ENCODE measurements at regions not wholly inside any gene's neighbourhood (a gene's known extent, or its start where the extent isn't known, plus 50 kb on each side); places are given as distances from the start of the nearest gene placed in this dataset.
"Not testable (repeated sequence)": the region's sequence is repeated elsewhere in the genome, so short reads cannot be mapped to it uniquely, and the experiment has no call there.

DNA sequence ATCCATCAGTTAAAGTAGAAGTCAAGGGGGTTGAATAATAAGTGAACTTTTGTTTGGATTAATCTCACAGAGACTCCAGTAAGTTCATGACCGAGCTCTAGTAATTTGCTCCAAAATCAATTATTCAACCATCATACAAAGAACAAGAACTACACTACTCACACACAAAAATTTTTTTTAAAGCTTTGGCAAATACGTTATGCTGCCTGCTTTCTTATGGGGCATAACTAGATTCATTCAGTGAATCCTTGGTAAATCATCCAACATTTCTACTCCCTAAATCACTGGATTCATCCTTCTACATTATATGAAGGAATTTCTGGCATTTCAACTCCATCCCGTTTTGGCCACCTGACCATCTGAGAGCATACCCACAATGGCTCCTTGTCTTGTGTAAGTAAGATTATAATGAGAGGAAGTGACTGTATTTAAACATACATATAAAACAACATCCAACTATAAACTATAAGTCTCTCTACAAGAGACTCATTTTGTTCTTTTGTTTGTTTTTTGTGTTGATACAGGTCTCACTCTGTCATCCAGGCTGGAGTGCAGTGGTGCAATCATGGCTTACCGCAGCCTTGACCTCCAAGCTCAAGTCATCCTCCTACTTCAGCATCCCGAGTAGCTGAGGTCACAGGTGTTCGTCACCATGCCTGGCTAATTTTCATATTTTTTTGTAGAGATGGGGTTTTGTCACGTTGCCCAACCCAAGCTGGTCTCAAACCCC is 144.2 kb upstream of the LRRTM4 start:
- DNase-seq, result no peak
- Histone ChIP-seq H3K79me2 (ENCODE audit: control insufficient read depth, insufficient read depth, low read length, poor library complexity) (no peaks in the 10 kb centered on the region), H3K79me1 (ENCODE audit: low read length) (no peaks in the 10 kb centered on the region), H3K18ac (ENCODE audit: low read length) (no peak overlapping the region), H3K14ac (ENCODE audit: low read length) (no peak overlapping the region), H2BK12ac (ENCODE audit: low read length) (no peak overlapping the region), H3K4me3 (ENCODE audit: low read depth, low read length) (no peak overlapping the region), H2BK5ac (ENCODE audit: low read depth, low read length, poor library complexity) (no peak overlapping the region), H3K9ac (ENCODE audit: low read length) (no peak overlapping the region), H3K23ac (ENCODE audit: low read length) (no peak overlapping the region), H3K4ac (ENCODE audit: low read depth, low read length) (no peak overlapping the region), H3K4me1 (ENCODE audit: control insufficient read depth in 1 of 2, insufficient read depth in 2 of 2, low read length in 2 of 2) (no peaks in the 10 kb centered on the region), H2BK120ac (ENCODE audit: insufficient read depth, low read length, poor library complexity) (no peak overlapping the region), H3K9me3 (ENCODE audit: insufficient read depth, low read depth, low read length) (no peaks in the 10 kb centered on the region), H3K4me2 (ENCODE audit: low read length) (no peak overlapping the region), H3K27ac (ENCODE audit: low read depth, low read length) (no peak overlapping the region), H3K27me3 (ENCODE audit: insufficient read depth, low read length) (no peaks in the 10 kb centered on the region), H4K12ac (ENCODE audit: low read depth, low read length) (no peak overlapping the region), H4K91ac (ENCODE audit: low read depth, low read length) (no peak overlapping the region), H2AFZ (ENCODE audit: insufficient read depth, low read length, poor library complexity) (no peak overlapping the region), H4K8ac (ENCODE audit: low read depth, low read length) (no peak overlapping the region), H3K36me3 (ENCODE audit: control insufficient read depth in 1 of 2, insufficient read depth in 2 of 2, low read length in 2 of 2) (no peaks in the 10 kb centered on the region), H2AK5ac (ENCODE audit: low read length) (no peak overlapping the region)
- no CpG with 5 or more reads among the region's 7 CpGs for WGBS (ENCODE audit: extremely low coverage, insufficient coverage, insufficient read length)

DNA sequence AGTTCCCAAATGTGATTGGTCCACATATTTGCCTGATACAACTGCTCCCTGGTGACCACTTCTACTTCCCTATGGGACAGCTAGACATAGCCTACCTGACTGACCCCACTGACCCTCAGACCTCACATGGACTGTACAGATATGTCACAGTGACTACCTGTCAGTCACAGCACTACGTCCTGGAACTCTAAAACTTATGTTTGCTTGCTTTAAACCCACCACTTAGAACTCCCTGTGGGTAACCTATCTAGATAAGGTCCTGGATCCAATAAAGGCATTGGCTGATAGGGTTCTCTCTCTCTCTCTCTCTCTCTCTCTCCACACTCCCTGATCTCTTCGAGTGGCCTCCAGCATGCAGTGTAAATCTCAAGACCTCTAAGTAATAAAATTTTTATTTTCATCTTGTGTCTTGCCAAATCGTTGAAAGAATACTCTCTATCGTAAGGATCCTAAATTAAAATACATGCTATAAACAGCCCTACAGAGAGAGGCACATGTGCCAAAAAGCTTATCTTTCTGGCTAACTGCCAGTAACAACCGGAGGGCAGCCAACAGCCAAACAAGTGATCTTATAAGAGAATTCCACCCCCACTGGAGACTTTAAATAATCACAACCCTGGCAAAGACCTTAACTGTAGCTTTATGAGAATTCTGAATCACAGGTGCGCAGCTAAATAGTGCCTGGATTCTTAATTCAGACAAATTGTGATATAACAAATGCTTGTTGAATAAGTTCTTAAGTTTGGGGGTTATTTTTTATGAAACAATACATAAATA is 162.6 kb upstream of the LRRTM4 start:
- H2BK12ac ChIP-seq (ENCODE audit: low read length); H4K8ac ChIP-seq (ENCODE audit: low read depth, low read length); H4K12ac ChIP-seq (ENCODE audit: low read depth, low read length); H2BK5ac ChIP-seq (ENCODE audit: low read depth, low read length, poor library complexity); H3K79me2 ChIP-seq (ENCODE audit: control insufficient read depth, insufficient read depth, low read length, poor library complexity); H3K79me1 ChIP-seq (ENCODE audit: low read length); H3K27ac ChIP-seq (ENCODE audit: low read depth, low read length); H3K4ac ChIP-seq (ENCODE audit: low read depth, low read length); H4K91ac ChIP-seq (ENCODE audit: low read depth, low read length); H3K4me2 ChIP-seq (ENCODE audit: low read length); H3K4me1 ChIP-seq (ENCODE audit: control insufficient read depth in 1 of 2, insufficient read depth in 2 of 2, low read length in 2 of 2); H3K14ac ChIP-seq (ENCODE audit: low read length); H3K18ac ChIP-seq (ENCODE audit: low read length); H3K9ac ChIP-seq (ENCODE audit: low read length); H2AFZ ChIP-seq (ENCODE audit: insufficient read depth, low read length, poor library complexity); H3K9me3 ChIP-seq (ENCODE audit: insufficient read depth, low read depth, low read length); H2BK120ac ChIP-seq (ENCODE audit: insufficient read depth, low read length, poor library complexity); H2AK5ac ChIP-seq (ENCODE audit: low read length); DNase-seq; H3K27me3 ChIP-seq (ENCODE audit: insufficient read depth, low read length); H3K23ac ChIP-seq (ENCODE audit: low read length); H3K4me3 ChIP-seq (ENCODE audit: low read depth, low read length); H3K36me3 ChIP-seq (ENCODE audit: control insufficient read depth in 1 of 2, insufficient read depth in 2 of 2, low read length in 2 of 2): not testable (repeated sequence)
- WGBS (ENCODE audit: extremely low coverage, insufficient coverage, insufficient read length), result no CpG with 5 or more reads among the region's 6 CpGs

DNA sequence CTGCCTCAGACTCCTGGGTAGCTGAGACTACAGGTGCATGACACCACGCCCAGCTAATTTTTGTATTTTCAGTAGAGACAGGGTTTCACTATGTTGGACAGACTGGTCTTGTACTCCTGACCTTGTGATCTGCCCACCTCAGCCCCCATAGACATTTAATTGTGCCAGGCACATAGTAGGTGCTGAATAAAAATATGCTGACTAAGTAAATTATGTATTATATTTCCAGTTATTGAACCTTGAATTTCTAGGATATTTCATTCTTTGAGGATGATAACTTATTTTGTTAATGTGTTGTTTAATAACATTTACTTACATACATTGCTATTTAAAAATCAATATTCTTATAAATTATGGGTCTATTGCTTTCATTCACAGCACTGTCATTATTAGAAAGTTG is 190.4 kb upstream of the LRRTM4 start:
- no peak overlapping the region for H3K4me2 ChIP-seq (ENCODE audit: low read length)
- H2AFZ ChIP-seq (ENCODE audit: insufficient read depth, low read length, poor library complexity), result no peak overlapping the region
- no peak overlapping the region for H2BK120ac ChIP-seq (ENCODE audit: insufficient read depth, low read length, poor library complexity)
- H3K4ac ChIP-seq (ENCODE audit: low read depth, low read length), result no peak overlapping the region
- no peak for DNase-seq
- no peak overlapping the region for H3K4me3 ChIP-seq (ENCODE audit: low read depth, low read length)
- H3K9me3 ChIP-seq (ENCODE audit: insufficient read depth, low read depth, low read length), result no peaks in the 10 kb centered on the region
- no peaks in the 10 kb centered on the region for H3K36me3 ChIP-seq (ENCODE audit: control insufficient read depth in 1 of 2, insufficient read depth in 2 of 2, low read length in 2 of 2)
- H3K27ac ChIP-seq (ENCODE audit: low read depth, low read length), result no peak overlapping the region
- H3K27me3 ChIP-seq (ENCODE audit: insufficient read depth, low read length), result no peaks in the 10 kb centered on the region
- no peak overlapping the region for H4K91ac ChIP-seq (ENCODE audit: low read depth, low read length)
- no peak overlapping the region for H4K12ac ChIP-seq (ENCODE audit: low read depth, low read length)
- no peak overlapping the region for H2AK5ac ChIP-seq (ENCODE audit: low read length)
- H3K9ac ChIP-seq (ENCODE audit: low read length), result no peak overlapping the region
- no peak overlapping the region for H3K14ac ChIP-seq (ENCODE audit: low read length)
- no peaks in the 10 kb centered on the region for H3K4me1 ChIP-seq (ENCODE audit: control insufficient read depth in 1 of 2, insufficient read depth in 2 of 2, low read length in 2 of 2)
- H3K79me1 ChIP-seq (ENCODE audit: low read length), result no peaks in the 10 kb centered on the region
- WGBS (ENCODE audit: extremely low coverage, insufficient coverage, insufficient read length), result no CpG with 5 or more reads among the region's 1 CpG
- no peaks in the 10 kb centered on the region for H3K79me2 ChIP-seq (ENCODE audit: control insufficient read depth, insufficient read depth, low read length, poor library complexity)
- H3K18ac ChIP-seq (ENCODE audit: low read length), result no peak overlapping the region
- no peak overlapping the region for H4K8ac ChIP-seq (ENCODE audit: low read depth, low read length)
- no peak overlapping the region for H2BK12ac ChIP-seq (ENCODE audit: low read length)
- no peak overlapping the region for H2BK5ac ChIP-seq (ENCODE audit: low read depth, low read length, poor library complexity)
- no peak overlapping the region for H3K23ac ChIP-seq (ENCODE audit: low read length)

DNA sequence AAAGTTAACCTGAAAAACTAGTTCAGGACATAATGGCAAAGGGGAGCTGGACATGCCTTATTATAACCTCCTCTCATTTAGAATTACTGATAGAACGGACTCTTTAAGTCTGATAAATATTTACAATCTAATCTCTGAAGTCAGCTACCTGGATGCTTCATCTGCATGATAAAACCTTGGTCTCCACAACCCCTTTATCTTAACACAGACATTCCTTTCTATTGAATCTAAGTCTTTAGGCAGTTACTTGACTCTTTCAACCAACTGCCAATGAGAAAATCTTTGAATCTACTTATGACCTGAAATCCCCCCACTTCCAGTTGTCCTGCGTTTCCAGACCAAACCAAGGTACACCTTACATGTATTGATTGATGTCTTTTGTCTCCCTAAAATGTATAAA is 191.2 kb upstream of the LRRTM4 start:
- WGBS (ENCODE audit: extremely low coverage, insufficient coverage, insufficient read length), result no CpG with 5 or more reads among the region's 2 CpGs
- H4K8ac ChIP-seq (ENCODE audit: low read depth, low read length), result no peak overlapping the region
- no peak overlapping the region for H2BK12ac ChIP-seq (ENCODE audit: low read length)
- no peak overlapping the region for H3K4ac ChIP-seq (ENCODE audit: low read depth, low read length)
- H3K9ac ChIP-seq (ENCODE audit: low read length), result no peak overlapping the region
- H3K4me3 ChIP-seq (ENCODE audit: low read depth, low read length), result no peak overlapping the region
- no peaks in the 10 kb centered on the region for H3K36me3 ChIP-seq (ENCODE audit: control insufficient read depth in 1 of 2, insufficient read depth in 2 of 2, low read length in 2 of 2)
- no peaks in the 10 kb centered on the region for H3K27me3 ChIP-seq (ENCODE audit: insufficient read depth, low read length)
- no peak overlapping the region for H3K4me2 ChIP-seq (ENCODE audit: low read length)
- no peak overlapping the region for H3K14ac ChIP-seq (ENCODE audit: low read length)
- H3K79me2 ChIP-seq (ENCODE audit: control insufficient read depth, insufficient read depth, low read length, poor library complexity), result no peaks in the 10 kb centered on the region
- H2BK120ac ChIP-seq (ENCODE audit: insufficient read depth, low read length, poor library complexity), result no peak overlapping the region
- no peak overlapping the region for H3K18ac ChIP-seq (ENCODE audit: low read length)
- H4K91ac ChIP-seq (ENCODE audit: low read depth, low read length), result no peak overlapping the region
- H3K23ac ChIP-seq (ENCODE audit: low read length), result no peak overlapping the region
- H2BK5ac ChIP-seq (ENCODE audit: low read depth, low read length, poor library complexity), result no peak overlapping the region
- H3K27ac ChIP-seq (ENCODE audit: low read depth, low read length), result no peak overlapping the region
- peak in 1 of 2 donors; percentile 1 for DNase-seq
- no peak overlapping the region for H2AFZ ChIP-seq (ENCODE audit: insufficient read depth, low read length, poor library complexity)
- no peaks in the 10 kb centered on the region for H3K4me1 ChIP-seq (ENCODE audit: control insufficient read depth in 1 of 2, insufficient read depth in 2 of 2, low read length in 2 of 2)
- no peaks in the 10 kb centered on the region for H3K79me1 ChIP-seq (ENCODE audit: low read length)
- H4K12ac ChIP-seq (ENCODE audit: low read depth, low read length), result no peak overlapping the region
- H3K9me3 ChIP-seq (ENCODE audit: insufficient read depth, low read depth, low read length), result no peaks in the 10 kb centered on the region
- no peak overlapping the region for H2AK5ac ChIP-seq (ENCODE audit: low read length)

All from trophoblast cell (in vitro differentiated cells and primary cell).